ENCODE measurements at regions not wholly inside any gene's neighbourhood (a gene's known extent, or its start where the extent isn't known, plus 50 kb on each side); places are given as distances from the start of the nearest gene placed in this dataset.

DNA sequence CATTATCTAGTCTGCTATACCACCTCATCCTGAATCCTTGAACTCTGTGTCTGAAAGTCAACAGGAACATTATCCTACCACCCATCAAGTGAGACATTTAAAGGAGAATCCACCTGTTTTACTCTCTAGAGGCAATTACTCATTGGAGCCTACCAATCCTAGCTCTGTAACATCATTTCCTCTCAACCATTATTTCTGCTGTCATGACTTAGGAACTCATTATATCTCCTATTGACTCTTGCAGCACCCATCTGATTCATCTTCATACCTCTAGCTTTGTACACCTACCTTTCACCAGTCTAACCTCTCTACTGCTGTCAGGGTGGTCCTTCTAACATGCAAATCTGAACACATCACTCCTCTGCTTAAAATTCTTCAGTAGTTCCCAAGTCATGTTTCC, 481.5 kb downstream of the NFIB start (continued):
- TF ChIP-seq, protein P1, sequence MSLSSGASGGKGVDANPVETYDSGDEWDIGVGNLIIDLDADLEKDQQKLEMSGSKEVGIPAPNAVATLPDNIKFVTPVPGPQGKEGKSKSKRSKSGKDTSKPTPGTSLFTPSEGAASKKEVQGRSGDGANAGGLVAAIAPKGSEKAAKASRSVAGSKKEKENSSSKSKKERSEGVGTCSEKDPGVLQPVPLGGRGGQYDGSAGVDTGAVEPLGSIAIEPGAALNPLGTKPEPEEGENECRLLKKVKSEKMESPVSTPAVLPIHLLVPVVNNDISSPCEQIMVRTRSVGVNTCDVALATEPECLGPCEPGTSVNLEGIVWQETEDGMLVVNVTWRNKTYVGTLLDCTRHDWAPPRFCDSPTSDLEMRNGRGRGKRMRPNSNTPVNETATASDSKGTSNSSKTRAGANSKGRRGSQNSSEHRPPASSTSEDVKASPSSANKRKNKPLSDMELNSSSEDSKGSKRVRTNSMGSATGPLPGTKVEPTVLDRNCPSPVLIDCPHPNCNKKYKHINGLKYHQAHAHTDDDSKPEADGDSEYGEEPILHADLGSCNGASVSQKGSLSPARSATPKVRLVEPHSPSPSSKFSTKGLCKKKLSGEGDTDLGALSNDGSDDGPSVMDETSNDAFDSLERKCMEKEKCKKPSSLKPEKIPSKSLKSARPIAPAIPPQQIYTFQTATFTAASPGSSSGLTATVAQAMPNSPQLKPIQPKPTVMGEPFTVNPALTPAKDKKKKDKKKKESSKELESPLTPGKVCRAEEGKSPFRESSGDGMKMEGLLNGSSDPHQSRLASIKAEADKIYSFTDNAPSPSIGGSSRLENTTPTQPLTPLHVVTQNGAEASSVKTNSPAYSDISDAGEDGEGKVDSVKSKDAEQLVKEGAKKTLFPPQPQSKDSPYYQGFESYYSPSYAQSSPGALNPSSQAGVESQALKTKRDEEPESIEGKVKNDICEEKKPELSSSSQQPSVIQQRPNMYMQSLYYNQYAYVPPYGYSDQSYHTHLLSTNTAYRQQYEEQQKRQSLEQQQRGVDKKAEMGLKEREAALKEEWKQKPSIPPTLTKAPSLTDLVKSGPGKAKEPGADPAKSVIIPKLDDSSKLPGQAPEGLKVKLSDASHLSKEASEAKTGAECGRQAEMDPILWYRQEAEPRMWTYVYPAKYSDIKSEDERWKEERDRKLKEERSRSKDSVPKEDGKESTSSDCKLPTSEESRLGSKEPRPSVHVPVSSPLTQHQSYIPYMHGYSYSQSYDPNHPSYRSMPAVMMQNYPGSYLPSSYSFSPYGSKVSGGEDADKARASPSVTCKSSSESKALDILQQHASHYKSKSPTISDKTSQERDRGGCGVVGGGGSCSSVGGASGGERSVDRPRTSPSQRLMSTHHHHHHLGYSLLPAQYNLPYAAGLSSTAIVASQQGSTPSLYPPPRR (CRISPR knock-in tag; IDR thresholded peaks at IDR 0.05; ENCODE audit: borderline replicate concordance): no peak
- TF ChIP-seq SNAPC2 (CRISPR knock-in tag; IDR thresholded peaks at IDR 0.05): no peak
- TF ChIP-seq, protein P2, sequence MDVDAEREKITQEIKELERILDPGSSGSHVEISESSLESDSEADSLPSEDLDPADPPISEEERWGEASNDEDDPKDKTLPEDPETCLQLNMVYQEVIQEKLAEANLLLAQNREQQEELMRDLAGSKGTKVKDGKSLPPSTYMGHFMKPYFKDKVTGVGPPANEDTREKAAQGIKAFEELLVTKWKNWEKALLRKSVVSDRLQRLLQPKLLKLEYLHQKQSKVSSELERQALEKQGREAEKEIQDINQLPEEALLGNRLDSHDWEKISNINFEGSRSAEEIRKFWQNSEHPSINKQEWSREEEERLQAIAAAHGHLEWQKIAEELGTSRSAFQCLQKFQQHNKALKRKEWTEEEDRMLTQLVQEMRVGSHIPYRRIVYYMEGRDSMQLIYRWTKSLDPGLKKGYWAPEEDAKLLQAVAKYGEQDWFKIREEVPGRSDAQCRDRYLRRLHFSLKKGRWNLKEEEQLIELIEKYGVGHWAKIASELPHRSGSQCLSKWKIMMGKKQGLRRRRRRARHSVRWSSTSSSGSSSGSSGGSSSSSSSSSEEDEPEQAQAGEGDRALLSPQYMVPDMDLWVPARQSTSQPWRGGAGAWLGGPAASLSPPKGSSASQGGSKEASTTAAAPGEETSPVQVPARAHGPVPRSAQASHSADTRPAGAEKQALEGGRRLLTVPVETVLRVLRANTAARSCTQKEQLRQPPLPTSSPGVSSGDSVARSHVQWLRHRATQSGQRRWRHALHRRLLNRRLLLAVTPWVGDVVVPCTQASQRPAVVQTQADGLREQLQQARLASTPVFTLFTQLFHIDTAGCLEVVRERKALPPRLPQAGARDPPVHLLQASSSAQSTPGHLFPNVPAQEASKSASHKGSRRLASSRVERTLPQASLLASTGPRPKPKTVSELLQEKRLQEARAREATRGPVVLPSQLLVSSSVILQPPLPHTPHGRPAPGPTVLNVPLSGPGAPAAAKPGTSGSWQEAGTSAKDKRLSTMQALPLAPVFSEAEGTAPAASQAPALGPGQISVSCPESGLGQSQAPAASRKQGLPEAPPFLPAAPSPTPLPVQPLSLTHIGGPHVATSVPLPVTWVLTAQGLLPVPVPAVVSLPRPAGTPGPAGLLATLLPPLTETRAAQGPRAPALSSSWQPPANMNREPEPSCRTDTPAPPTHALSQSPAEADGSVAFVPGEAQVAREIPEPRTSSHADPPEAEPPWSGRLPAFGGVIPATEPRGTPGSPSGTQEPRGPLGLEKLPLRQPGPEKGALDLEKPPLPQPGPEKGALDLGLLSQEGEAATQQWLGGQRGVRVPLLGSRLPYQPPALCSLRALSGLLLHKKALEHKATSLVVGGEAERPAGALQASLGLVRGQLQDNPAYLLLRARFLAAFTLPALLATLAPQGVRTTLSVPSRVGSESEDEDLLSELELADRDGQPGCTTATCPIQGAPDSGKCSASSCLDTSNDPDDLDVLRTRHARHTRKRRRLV (CRISPR knock-in tag; IDR thresholded peaks at IDR 0.05): no peak
- TF ChIP-seq KLF9 (CRISPR knock-in tag; IDR thresholded peaks at IDR 0.05; ENCODE audit: low read depth): no peak
- no peak for TF ChIP-seq NR2F1 (CRISPR knock-in tag; IDR thresholded peaks at IDR 0.05)
- no peak for TF ChIP-seq ZSCAN9 (CRISPR knock-in tag; IDR thresholded peaks at IDR 0.05; ENCODE audit: borderline replicate concordance)
- TF ChIP-seq MXI1 (IDR thresholded peaks at IDR 0.05; ENCODE audit: borderline replicate concordance, low read depth, low read length): no peak
